AG04449 (cell line): ENCODE measurements at regions not wholly inside any gene's neighbourhood (a gene's known extent, or its start where the extent isn't known, plus 50 kb on each side); places are given as distances from the start of the nearest gene placed in this dataset.
"Not testable (repeated sequence)": the region's sequence is repeated elsewhere in the genome, so short reads cannot be mapped to it uniquely, and the experiment has no call there.

Experiments used
- CTCF ChIA-PET: fragments of 350-600 bp; formaldehyde crosslinking; extraction: SDS; loops from one replicate; lab custom pipeline; 2021; ENCODE audit warnings: antibody characterized with exemption; lab: Yijun Ruan, JAX
- POLR2A ChIA-PET: fragments of 400-600, 350-600 bp; formaldehyde crosslinking; extraction: SDS; loops from one replicate; lab custom pipeline; 2020; ENCODE audit warnings: antibody characterized with exemption, inconsistent platforms; lab: Yijun Ruan, JAX
- DNase-seq: peaks from one replicate; pipeline ENCODE4 v3.0.0-alpha.2; 2010; ENCODE audit warnings: low read depth, low spot score
- H3K4me3 ChIP-seq: 2 replicates; pipeline ENCODE4 v1.5.1; 2011; ENCODE audit warnings: low read depth, mild to moderate bottlenecking, control low read depth, low read length
- CTCF ChIP-seq: IDR thresholded peaks from one replicate; pipeline ENCODE4 v1.5.1; 2011; ENCODE audit warnings: mild to moderate bottlenecking, moderate library complexity, low read length, control low read depth, inconsistent platforms; ENCODE audit not compliant: insufficient read depth; ENCODE audit errors: missing control alignments

- CTCF ChIA-PET: no interaction called here
- no peak for TF ChIP-seq CTCF
- DNase-seq: no peak
- POLR2A ChIA-PET: no interaction called here
- no peak overlapping the region for H3K4me3 ChIP-seq
Observed at GRCh38 chr14:89507926-89508460, 91.0 kb upstream of the FOXN3 start.

GRCh38 chr14:89507521-89507920 is 90.5 kb upstream of the FOXN3 start:
- H3K4me3 ChIP-seq: no peak overlapping the region
- CTCF ChIA-PET: no interaction called here
- TF ChIP-seq CTCF: no peak
- DNase-seq: no peak
- POLR2A ChIA-PET: no interaction called here

GRCh38 chr14:89506891-89507452 is 89.9 kb upstream of the FOXN3 start:
- POLR2A ChIA-PET, CTCF ChIA-PET, H3K4me3 ChIP-seq, DNase-seq: not testable (repeated sequence)

GRCh38 chr14:89504602-89505313 is 87.7 kb upstream of the FOXN3 start:
- no peak for DNase-seq
- TF ChIP-seq CTCF: no peak
- no peak overlapping the region for H3K4me3 ChIP-seq
- ChIA-PET CTCF (interaction anchor here (0.7 to 1.0 kb wide), 2 partner anchors 60 to 479 kb away, joined by 3 read pairs; no protein-coding TSS in a partner anchor), POLR2A (no interaction called here)

- no peak for DNase-seq
- ChIA-PET POLR2A (no interaction called here), CTCF (interaction anchor here (0.7 to 1.0 kb wide), 2 partner anchors 61 to 478 kb away, joined by 3 read pairs; no protein-coding TSS in a partner anchor)
- TF ChIP-seq CTCF: no peak
- H3K4me3 ChIP-seq: no peak overlapping the region
Observed at GRCh38 chr14:89504091-89504490, 87.1 kb upstream of the FOXN3 start.

GRCh38 chr14:89503431-89503996 is 86.5 kb upstream of the FOXN3 start:
- ChIA-PET POLR2A (no interaction called here), CTCF (interaction anchor here (1.1 to 1.4 kb wide), 2 partner anchors 10 to 12 kb away, joined by 3 read pairs; no protein-coding TSS in a partner anchor)
- no peak overlapping the region for H3K4me3 ChIP-seq
- no peak for DNase-seq
- no peak for TF ChIP-seq CTCF
